Epithelial cell of proximal tubule (primary cell): ENCODE measurements at regions not wholly inside any gene's neighbourhood (a gene's known extent, or its start where the extent isn't known, plus 50 kb on each side); places are given as distances from the start of the nearest gene placed in this dataset.
A peak's percentile ranks its signal among the peaks of the same experiment; 100 is the strongest.

Experiments
- DNase-seq: peaks from one replicate; pipeline ENCODE4 v3.0.0-alpha.2; 2011; ENCODE audit warnings: low read depth
- H3K4me3 ChIP-seq: 2 replicates; pipeline ENCODE4 v1.5.1; 2011; ENCODE audit warnings: low read depth, mild to moderate bottlenecking, low read length
- TF ChIP-seq, protein P1 (sequence below): conservative IDR thresholded peaks from 2 replicates; pipeline ENCODE4 v1.5.1; 2012; ENCODE audit warnings: low read depth, mild to moderate bottlenecking, low read length

GRCh38 chr5:29367176-29367833 is 1826.2 kb upstream of the CDH6 start:
- TF ChIP-seq, protein P1, sequence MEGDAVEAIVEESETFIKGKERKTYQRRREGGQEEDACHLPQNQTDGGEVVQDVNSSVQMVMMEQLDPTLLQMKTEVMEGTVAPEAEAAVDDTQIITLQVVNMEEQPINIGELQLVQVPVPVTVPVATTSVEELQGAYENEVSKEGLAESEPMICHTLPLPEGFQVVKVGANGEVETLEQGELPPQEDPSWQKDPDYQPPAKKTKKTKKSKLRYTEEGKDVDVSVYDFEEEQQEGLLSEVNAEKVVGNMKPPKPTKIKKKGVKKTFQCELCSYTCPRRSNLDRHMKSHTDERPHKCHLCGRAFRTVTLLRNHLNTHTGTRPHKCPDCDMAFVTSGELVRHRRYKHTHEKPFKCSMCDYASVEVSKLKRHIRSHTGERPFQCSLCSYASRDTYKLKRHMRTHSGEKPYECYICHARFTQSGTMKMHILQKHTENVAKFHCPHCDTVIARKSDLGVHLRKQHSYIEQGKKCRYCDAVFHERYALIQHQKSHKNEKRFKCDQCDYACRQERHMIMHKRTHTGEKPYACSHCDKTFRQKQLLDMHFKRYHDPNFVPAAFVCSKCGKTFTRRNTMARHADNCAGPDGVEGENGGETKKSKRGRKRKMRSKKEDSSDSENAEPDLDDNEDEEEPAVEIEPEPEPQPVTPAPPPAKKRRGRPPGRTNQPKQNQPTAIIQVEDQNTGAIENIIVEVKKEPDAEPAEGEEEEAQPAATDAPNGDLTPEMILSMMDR, result peak; percentile 9
- H3K4me3 ChIP-seq, result no peak overlapping the region
- DNase-seq, result no peak

- TF ChIP-seq, protein P1, result no peak
- H3K4me3 ChIP-seq, result no peak overlapping the region
- no peak for DNase-seq
These were observed 1842.3 kb upstream of the CDH6 start for GRCh38 chr5:29351170-29351569.

DNA sequence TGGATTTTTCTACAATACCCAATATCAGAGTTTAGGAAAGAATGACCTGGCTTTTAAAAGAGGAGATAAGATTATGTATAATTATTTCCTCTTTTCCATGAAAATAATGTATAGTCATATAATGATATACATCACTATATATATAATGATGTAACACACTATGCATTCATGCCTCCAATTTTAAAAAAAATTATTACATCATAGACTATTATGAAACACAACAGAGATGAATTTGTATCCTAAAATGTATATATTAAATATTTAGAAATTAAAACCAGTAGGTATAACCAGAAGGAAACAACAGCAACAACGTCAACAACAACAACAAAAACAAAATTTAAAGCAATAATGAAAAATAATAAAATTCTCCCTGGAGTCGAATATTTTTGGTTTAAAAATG is 1856.5 kb upstream of the CDH6 start:
- H3K4me3 ChIP-seq, result no peak overlapping the region
- DNase-seq, result no peak
- TF ChIP-seq, protein P1, result no peak

GRCh38 chr5:29321591-29321990 is 1871.9 kb upstream of the CDH6 start:
- DNase-seq, result no peak
- H3K4me3 ChIP-seq, result no peak overlapping the region
- TF ChIP-seq, protein P1, result no peak

- H3K4me3 ChIP-seq, result no peak overlapping the region
- TF ChIP-seq, protein P1, result no peak
- DNase-seq, result no peak
These were observed 1884.1 kb upstream of the CDH6 start for GRCh38 chr5:29309359-29309758.

GRCh38 chr5:29307478-29307877 is 1886.0 kb upstream of the CDH6 start:
- H3K4me3 ChIP-seq, result no peak overlapping the region
- no peak for DNase-seq
- TF ChIP-seq, protein P1, result no peak

DNA sequence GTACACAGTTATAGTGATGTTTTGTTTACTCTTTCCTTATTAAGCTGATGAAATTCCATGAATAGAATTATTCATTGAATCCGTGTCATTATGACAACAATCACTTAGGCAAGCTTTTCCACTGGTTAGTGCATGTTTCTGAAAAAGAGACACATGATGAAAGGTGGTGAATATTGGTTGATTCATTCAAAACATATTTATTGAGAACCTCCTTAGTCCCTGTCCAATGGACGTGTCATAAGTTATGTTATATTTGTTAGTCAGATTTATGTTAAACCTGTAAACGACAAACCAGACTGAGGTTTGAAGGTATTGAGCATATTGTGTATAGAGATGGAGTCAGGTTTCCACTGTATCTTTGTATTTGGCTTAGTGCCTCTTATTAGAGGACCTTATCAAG is 1888.9 kb upstream of the CDH6 start:
- no peak overlapping the region for H3K4me3 ChIP-seq
- TF ChIP-seq, protein P1, result no peak
- DNase-seq, result no peak
